Superior temporal gyrus (tissue), 1 donor: ENCODE measurements at regions not wholly inside any gene's neighbourhood (a gene's known extent, or its start where the extent isn't known, plus 50 kb on each side); places are given as distances from the start of the nearest gene placed in this dataset.
"Not testable (repeated sequence)": the region's sequence is repeated elsewhere in the genome, so short reads cannot be mapped to it uniquely, and the experiment has no call there.

ENCODE experiments used
- DNase-seq: peaks from one replicate; pipeline ENCODE4 v3.0.0-alpha.2; 2016; ENCODE audit errors: extremely low spot score

- DNase-seq: no peak
These were observed 98.2 kb upstream of the TRIB2 start for GRCh38 chr2:12618576-12618975.

- DNase-seq: no peak
These were observed 96.8 kb upstream of the TRIB2 start for GRCh38 chr2:12619975-12620374.

- DNase-seq: no peak
These were observed 96.0 kb upstream of the TRIB2 start for GRCh38 chr2:12620759-12621158.

GRCh38 chr2:12623051-12623450, 93.7 kb upstream of the TRIB2 start:
- DNase-seq: no peak

GRCh38 chr2:12624384-12624783, 92.4 kb upstream of the TRIB2 start:
- no peak for DNase-seq

- no peak for DNase-seq
These were observed 91.7 kb upstream of the TRIB2 start for GRCh38 chr2:12624905-12625598.

GRCh38 chr2:12628541-12628940, 88.2 kb upstream of the TRIB2 start:
- DNase-seq: not testable (repeated sequence)

- no peak for DNase-seq
These were observed 79.7 kb upstream of the TRIB2 start for GRCh38 chr2:12636837-12637581.

GRCh38 chr2:12637754-12638153, 79.0 kb upstream of the TRIB2 start:
- no peak for DNase-seq

- DNase-seq: no peak
These were observed 75.3 kb upstream of the TRIB2 start for GRCh38 chr2:12641441-12641840.

- no peak for DNase-seq
These were observed 74.4 kb upstream of the TRIB2 start for GRCh38 chr2:12642332-12642731.

- DNase-seq: no peak
These were observed 73.9 kb upstream of the TRIB2 start for GRCh38 chr2:12642859-12643258.

- no peak for DNase-seq
These were observed 66.9 kb upstream of the TRIB2 start for GRCh38 chr2:12649602-12650400.

- DNase-seq: no peak
These were observed 65.1 kb upstream of the TRIB2 start for GRCh38 chr2:12651641-12652040.

- DNase-seq: no peak
These were observed 64.0 kb upstream of the TRIB2 start for GRCh38 chr2:12652723-12653122.

- DNase-seq: no peak
These were observed 59.2 kb upstream of the TRIB2 start for GRCh38 chr2:12657560-12657959.

- no peak for DNase-seq
These were observed 58.3 kb upstream of the TRIB2 start for GRCh38 chr2:12658310-12658945.

GRCh38 chr2:12661489-12661888, 55.2 kb upstream of the TRIB2 start:
- no peak for DNase-seq

- no peak for DNase-seq
These were observed 53.3 kb upstream of the TRIB2 start for GRCh38 chr2:12663306-12664037.

- DNase-seq: no peak
These were observed 51.4 kb upstream of the TRIB2 start for GRCh38 chr2:12665334-12665733.

- DNase-seq: no peak
These were observed 50.3 kb upstream of the TRIB2 start for GRCh38 chr2:12666445-12666844.
